ENCODE measurements at regions not wholly inside any gene's neighbourhood (a gene's known extent, or its start where the extent isn't known, plus 50 kb on each side); places are given as distances from the start of the nearest gene placed in this dataset.

GRCh38 chr7:152966189-152966588 lies 206.6 kb downstream of the ACTR3B start:
- H3K4me1 ChIP-seq: no peaks in the 10 kb centered on the region
- H3K4me3 ChIP-seq: no peak overlapping the region
- intact Hi-C loops (cut with DNase I; ENCODE audit: low total_unique reads): no loop called here
- no peaks in the 10 kb centered on the region for H3K27me3 ChIP-seq
- no peak overlapping the region for H3K27ac ChIP-seq
- no peaks in the 10 kb centered on the region for H3K36me3 ChIP-seq
- DNase-seq: no peak
- no peaks in the 10 kb centered on the region for H3K9me3 ChIP-seq
- TF ChIP-seq CTCF (IDR thresholded peaks at IDR 0.05) (no peak), POLR2A (IDR thresholded peaks at IDR 0.05) (no peak)

- H3K9me3 ChIP-seq: no peaks in the 10 kb centered on the region
- TF ChIP-seq CTCF (IDR thresholded peaks at IDR 0.05): no peak
- no peaks in the 10 kb centered on the region for H3K4me1 ChIP-seq
- intact Hi-C loops (cut with DNase I; ENCODE audit: low total_unique reads): no loop called here
- H3K4me3 ChIP-seq: no peak overlapping the region
- DNase-seq: no peak
- no peaks in the 10 kb centered on the region for H3K27me3 ChIP-seq
- no peaks in the 10 kb centered on the region for H3K36me3 ChIP-seq
- no peak overlapping the region for H3K27ac ChIP-seq
These were observed 208.4 kb downstream of the ACTR3B start for GRCh38 chr7:152967958-152968357.

- H3K27ac ChIP-seq: no peak overlapping the region
- H3K4me3 ChIP-seq: no peak overlapping the region
- H3K4me1 ChIP-seq: no peaks in the 10 kb centered on the region
- intact Hi-C loops (cut with DNase I; ENCODE audit: low total_unique reads): no loop called here
- no peaks in the 10 kb centered on the region for H3K9me3 ChIP-seq
- H3K27me3 ChIP-seq: no peaks in the 10 kb centered on the region
- H3K36me3 ChIP-seq: no peaks in the 10 kb centered on the region
- TF ChIP-seq POLR2A (IDR thresholded peaks at IDR 0.05) (no peak), CTCF (IDR thresholded peaks at IDR 0.05) (no peak)
- no peak for DNase-seq
These were observed 209.0 kb downstream of the ACTR3B start for GRCh38 chr7:152968514-152968913.

- intact Hi-C loops (cut with DNase I; ENCODE audit: low total_unique reads): no loop called here
- TF ChIP-seq CTCF (IDR thresholded peaks at IDR 0.05): no peak
- TF ChIP-seq POLR2A (IDR thresholded peaks at IDR 0.05): no peak
- H3K4me1 ChIP-seq: no peaks in the 10 kb centered on the region
- H3K9me3 ChIP-seq: no peaks in the 10 kb centered on the region
- H3K27me3 ChIP-seq: no peaks in the 10 kb centered on the region
- H3K27ac ChIP-seq: no peak overlapping the region
- DNase-seq: no peak
- no peaks in the 10 kb centered on the region for H3K36me3 ChIP-seq
- H3K4me3 ChIP-seq: no peak overlapping the region
These were observed 209.8 kb downstream of the ACTR3B start for GRCh38 chr7:152969335-152969734.

- no peak for DNase-seq
- intact Hi-C loops (cut with DNase I; ENCODE audit: low total_unique reads): no loop called here
These were observed 210.3 kb downstream of the ACTR3B start for GRCh38 chr7:152969839-152970238.

More at GRCh38 chr7:152969839-152970238, 210.3 kb downstream of the ACTR3B start:
- no peak overlapping the region for H3K27ac ChIP-seq
- no peaks in the 10 kb centered on the region for H3K9me3 ChIP-seq
- no peaks in the 10 kb centered on the region for H3K36me3 ChIP-seq
- TF ChIP-seq POLR2A (IDR thresholded peaks at IDR 0.05) (no peak), CTCF (IDR thresholded peaks at IDR 0.05) (no peak)
- H3K4me1 ChIP-seq: no peaks in the 10 kb centered on the region
- no peak overlapping the region for H3K4me3 ChIP-seq
- H3K27me3 ChIP-seq: no peaks in the 10 kb centered on the region
